OCI-LY1 (cell line): ENCODE measurements at regions not wholly inside any gene's neighbourhood (a gene's known extent, or its start where the extent isn't known, plus 50 kb on each side); places are given as distances from the start of the nearest gene placed in this dataset.

Source experiments
- CTCF ChIP-seq: fragments of 200-600 bp; sonication (generic), shearing (Covaris generic); IDR thresholded peaks from 2 replicates; pipeline ENCODE4 v1.5.1; 2017; ENCODE audit warnings: mild to moderate bottlenecking, antibody characterized with exemption, low read length, moderate library complexity, mixed read lengths
- EZH2 ChIP-seq: fragments of 200-600 bp; sonication (generic), shearing (Covaris generic); IDR thresholded peaks from 2 replicates; pipeline ENCODE4 v1.8.0; 2017; ENCODE audit warnings: borderline replicate concordance, mixed run types, mild to moderate bottlenecking, antibody characterized with exemption, low read length, moderate library complexity, mixed read lengths

GRCh38 chr7:67791918-67792317 lies 795.3 kb downstream of the TYW1 start:
- TF ChIP-seq CTCF (no peak), EZH2 (no peak)
